Progenitor cell of endocrine pancreas (in vitro differentiated cells): ENCODE measurements at regions not wholly inside any gene's neighbourhood (a gene's known extent, or its start where the extent isn't known, plus 50 kb on each side); places are given as distances from the start of the nearest gene placed in this dataset.
"Not testable (repeated sequence)": the region's sequence is repeated elsewhere in the genome, so short reads cannot be mapped to it uniquely, and the experiment has no call there.

Source experiments
- DNase-seq: peaks from one replicate; pipeline ENCODE4 v3.0.0; 2021; ENCODE audit warnings: low spot score; ENCODE audit not compliant: unreplicated experiment
- H3K27ac Mint-ChIP-seq: 2 replicates; pipeline ENCODE4 v1.8.0; 2021; ENCODE audit warnings: mild to moderate bottlenecking, moderate library complexity, mixed read lengths
- H3K27me3 Mint-ChIP-seq: 2 replicates; pipeline ENCODE4 v1.8.0; 2021; ENCODE audit warnings: mixed read lengths
- H3K36me3 Mint-ChIP-seq: 2 replicates; pipeline ENCODE4 v1.8.0; 2022; ENCODE audit warnings: mixed read lengths; ENCODE audit not compliant: insufficient read depth
- H3K4me1 Mint-ChIP-seq: 2 replicates; pipeline ENCODE4 v1.8.0; 2021; ENCODE audit warnings: low read depth, mixed read lengths
- H3K4me3 Mint-ChIP-seq: 2 replicates; pipeline ENCODE4 v1.8.0; 2021; ENCODE audit warnings: low read depth, mild to moderate bottlenecking, moderate library complexity, mixed read lengths
- H3K9me3 Mint-ChIP-seq: 2 replicates; pipeline ENCODE4 v1.8.0; 2021; ENCODE audit warnings: low read depth, mixed read lengths
- CTCF ChIP-seq: fragments of 200-600 bp; sonication (generic); IDR thresholded peaks from one replicate; pipeline ENCODE4 v1.5.0; 2021; ENCODE audit warnings: antibody characterized with exemption, mild to moderate bottlenecking; ENCODE audit not compliant: unreplicated experiment

GRCh38 chr11:29449281-29450074 is 567.4 kb downstream of the KCNA4 start:
- Mint-ChIP-seq H3K27ac (no peak overlapping the region), H3K4me3 (no peak overlapping the region), H3K9me3 (no peaks in the 10 kb centered on the region), H3K27me3 (no peaks in the 10 kb centered on the region), H3K4me1 (no peaks in the 10 kb centered on the region), H3K36me3 (no peaks in the 10 kb centered on the region)
- TF ChIP-seq CTCF = no peak
- no peak for DNase-seq

- H3K36me3 Mint-ChIP-seq = no peaks in the 10 kb centered on the region
- no peaks in the 10 kb centered on the region for H3K4me1 Mint-ChIP-seq
- peak; percentile 83 for TF ChIP-seq CTCF
- no peak overlapping the region for H3K27ac Mint-ChIP-seq
- DNase-seq = no peak
- no peaks in the 10 kb centered on the region for H3K27me3 Mint-ChIP-seq
- H3K9me3 Mint-ChIP-seq = no peaks in the 10 kb centered on the region
- no peak overlapping the region for H3K4me3 Mint-ChIP-seq
Measured at GRCh38 chr11:29448246-29448877, 568.5 kb downstream of the KCNA4 start.

- TF ChIP-seq CTCF = no peak
- DNase-seq = no peak
- Mint-ChIP-seq H3K4me3 (no peak overlapping the region), H3K4me1 (no peaks in the 10 kb centered on the region), H3K27ac (no peak overlapping the region), H3K27me3 (no peaks in the 10 kb centered on the region), H3K36me3 (no peaks in the 10 kb centered on the region), H3K9me3 (no peaks in the 10 kb centered on the region)
Measured at GRCh38 chr11:29447821-29448220, 569.0 kb downstream of the KCNA4 start.

- Mint-ChIP-seq H3K4me1 (no peaks in the 10 kb centered on the region), H3K9me3 (no peaks in the 10 kb centered on the region), H3K27me3 (no peaks in the 10 kb centered on the region), H3K36me3 (no peaks in the 10 kb centered on the region), H3K4me3 (no peak overlapping the region), H3K27ac (no peak overlapping the region)
- no peak for DNase-seq
- TF ChIP-seq CTCF = no peak
Measured at GRCh38 chr11:29446132-29446531, 570.7 kb downstream of the KCNA4 start.

GRCh38 chr11:29445191-29445590 is 571.6 kb downstream of the KCNA4 start:
- not testable (repeated sequence) for H3K9me3 Mint-ChIP-seq, H3K36me3 Mint-ChIP-seq

GRCh38 chr11:29438815-29439214 is 578.0 kb downstream of the KCNA4 start:
- Mint-ChIP-seq H3K9me3 (no peaks in the 10 kb centered on the region), H3K27me3 (no peaks in the 10 kb centered on the region)

More at GRCh38 chr11:29445191-29445590, 571.6 kb downstream of the KCNA4 start:
- not testable (repeated sequence) for H3K4me3 Mint-ChIP-seq, H3K27ac Mint-ChIP-seq, H3K27me3 Mint-ChIP-seq, DNase-seq, H3K4me1 Mint-ChIP-seq

More at GRCh38 chr11:29438815-29439214, 578.0 kb downstream of the KCNA4 start:
- no peak for DNase-seq
- H3K4me3 Mint-ChIP-seq = no peak overlapping the region
- H3K4me1 Mint-ChIP-seq = no peaks in the 10 kb centered on the region
- no peak for TF ChIP-seq CTCF
- H3K27ac Mint-ChIP-seq = no peak overlapping the region
- H3K36me3 Mint-ChIP-seq = no peaks in the 10 kb centered on the region
